ENCODE measurements at regions not wholly inside any gene's neighbourhood (a gene's known extent, or its start where the extent isn't known, plus 50 kb on each side); places are given as distances from the start of the nearest gene placed in this dataset.

DNA sequence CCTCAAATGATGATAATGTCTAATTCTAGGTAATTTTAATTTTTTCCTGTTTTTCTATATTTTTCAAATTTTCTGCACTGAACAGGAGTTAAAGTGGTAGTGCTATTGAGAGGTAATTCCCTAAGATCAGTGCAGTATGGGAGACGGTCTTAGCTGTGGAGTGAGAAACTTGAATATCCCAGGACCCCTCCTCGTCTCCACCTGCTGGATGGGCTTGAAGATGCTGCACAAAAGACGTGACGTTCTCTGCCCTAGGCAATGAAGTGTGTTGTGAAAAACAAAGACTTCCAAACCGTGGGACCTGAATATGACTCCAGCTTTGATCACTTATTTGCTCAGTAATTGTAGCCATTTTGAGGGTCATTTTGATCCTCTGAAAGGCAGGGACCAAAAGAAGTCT lies 298.1 kb downstream of the VRK1 start:
- no peak for DNase-seq
- peak; percentile 40; the same call in 1 of the 2 replicates for TF ChIP-seq CTCF (IDR thresholded peaks at IDR 0.05; ENCODE audit: low read depth, low read length)

GRCh38 chr14:97097296-97097695 lies 300.1 kb downstream of the VRK1 start:
- no peaks in the 10 kb centered on the region for H3K36me3 ChIP-seq
- no peak overlapping the region for H3K27ac ChIP-seq

More for the DNA sequence above, 298.1 kb downstream of the VRK1 start:
- H3K27ac ChIP-seq = no peak overlapping the region
- no peaks in the 10 kb centered on the region for H3K36me3 ChIP-seq
- no peak overlapping the region for H3K4me3 ChIP-seq (ENCODE audit: low read depth, low read length)
- no peaks in the 10 kb centered on the region for H3K27me3 ChIP-seq (ENCODE audit: insufficient read depth, low read depth, severe bottlenecking)
- no peaks in the 10 kb centered on the region for H3K9me3 ChIP-seq (ENCODE audit: severe bottlenecking)

GRCh38 chr14:97100306-97100705 lies 303.1 kb downstream of the VRK1 start:
- no peak overlapping the region for H3K4me3 ChIP-seq (ENCODE audit: low read depth, low read length)
- no peak for TF ChIP-seq CTCF (IDR thresholded peaks at IDR 0.05; ENCODE audit: low read depth, low read length)
- no peak for DNase-seq
- no peak overlapping the region for H3K27ac ChIP-seq
- no peaks in the 10 kb centered on the region for H3K27me3 ChIP-seq (ENCODE audit: insufficient read depth, low read depth, severe bottlenecking)
- no peaks in the 10 kb centered on the region for H3K9me3 ChIP-seq (ENCODE audit: severe bottlenecking)
- H3K36me3 ChIP-seq = no peaks in the 10 kb centered on the region

More at GRCh38 chr14:97097296-97097695, 300.1 kb downstream of the VRK1 start:
- Histone ChIP-seq H3K4me3 (ENCODE audit: low read depth, low read length) (no peak overlapping the region), H3K9me3 (ENCODE audit: severe bottlenecking) (no peaks in the 10 kb centered on the region), H3K27me3 (ENCODE audit: insufficient read depth, low read depth, severe bottlenecking) (no peaks in the 10 kb centered on the region)
- no peak for DNase-seq
- no peak for TF ChIP-seq CTCF (IDR thresholded peaks at IDR 0.05; ENCODE audit: low read depth, low read length)

DNA sequence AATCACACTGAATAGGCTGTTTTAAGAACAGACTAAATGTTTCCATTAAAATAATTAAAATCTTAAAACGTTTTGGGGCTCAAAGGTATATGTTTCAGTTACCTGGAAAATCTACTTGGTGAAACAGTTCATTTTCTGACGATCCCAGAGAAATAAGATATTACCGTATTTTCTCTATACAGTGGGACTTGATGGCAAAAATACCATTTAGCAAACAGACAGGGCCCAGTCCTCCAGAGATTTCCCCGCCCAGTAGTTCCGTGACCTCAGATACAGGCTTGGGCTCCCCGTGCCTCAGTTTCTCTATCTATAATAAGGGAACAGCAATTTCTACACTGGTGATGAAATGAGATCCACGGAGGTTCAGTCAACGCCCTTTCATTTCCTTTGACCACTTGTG lies 304.4 kb downstream of the VRK1 start:
- no peak for TF ChIP-seq CTCF (IDR thresholded peaks at IDR 0.05; ENCODE audit: low read depth, low read length)
- DNase-seq = no peak
- H3K36me3 ChIP-seq = no peaks in the 10 kb centered on the region
- no peaks in the 10 kb centered on the region for H3K27me3 ChIP-seq (ENCODE audit: insufficient read depth, low read depth, severe bottlenecking)
- no peak overlapping the region for H3K4me3 ChIP-seq (ENCODE audit: low read depth, low read length)
- no peaks in the 10 kb centered on the region for H3K9me3 ChIP-seq (ENCODE audit: severe bottlenecking)
- no peak overlapping the region for H3K27ac ChIP-seq

DNA sequence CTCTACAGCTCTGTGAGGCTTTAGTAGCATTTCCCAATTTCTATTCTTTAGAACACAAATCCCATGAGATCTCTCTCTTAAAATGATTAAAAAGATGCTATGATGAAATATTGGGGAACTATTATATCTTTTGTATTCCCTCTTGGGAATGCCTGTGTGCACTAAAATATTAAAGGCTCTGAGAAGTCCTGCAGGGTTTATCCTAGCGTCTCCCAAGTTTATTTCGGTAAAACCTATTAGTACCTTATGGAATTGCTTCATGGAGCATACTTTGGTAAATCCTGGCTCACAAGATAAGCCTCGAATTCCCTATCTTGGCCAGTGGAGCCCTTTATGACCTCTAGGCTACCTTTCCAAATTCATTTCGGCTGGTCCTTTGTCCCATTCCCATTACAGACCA lies 306.8 kb downstream of the VRK1 start:
- TF ChIP-seq CTCF (IDR thresholded peaks at IDR 0.05; ENCODE audit: low read depth, low read length) = no peak
- Histone ChIP-seq H3K9me3 (ENCODE audit: severe bottlenecking) (peaks cover 11% of the 10 kb centered on the region), H3K4me3 (ENCODE audit: low read depth, low read length) (no peak overlapping the region), H3K27me3 (ENCODE audit: insufficient read depth, low read depth, severe bottlenecking) (no peaks in the 10 kb centered on the region), H3K36me3 (no peaks in the 10 kb centered on the region), H3K27ac (no peak overlapping the region)
- DNase-seq = no peak

DNA sequence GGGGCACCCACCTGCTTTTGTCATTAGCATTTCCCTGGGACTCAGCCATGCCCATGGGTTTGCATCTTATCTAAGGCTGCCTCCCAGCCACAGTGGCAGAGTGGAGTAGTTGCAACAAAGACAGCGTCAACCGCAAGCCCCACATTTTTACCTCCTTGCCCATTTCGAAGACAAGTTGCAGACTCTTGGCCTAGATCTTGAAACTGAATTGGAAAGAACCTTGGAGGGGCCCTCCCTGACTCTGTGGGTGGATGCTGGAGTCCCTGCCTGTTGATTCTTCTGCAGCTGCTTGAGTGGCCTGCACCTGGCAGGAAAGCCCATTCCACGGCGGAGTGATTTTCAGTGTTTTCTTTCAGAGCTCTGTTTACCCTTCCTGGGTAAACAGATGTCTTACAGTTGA lies 309.0 kb downstream of the VRK1 start:
- Histone ChIP-seq H3K27me3 (ENCODE audit: insufficient read depth, low read depth, severe bottlenecking) (no peaks in the 10 kb centered on the region), H3K36me3 (no peaks in the 10 kb centered on the region), H3K4me3 (ENCODE audit: low read depth, low read length) (no peak overlapping the region), H3K27ac (no peak overlapping the region), H3K9me3 (ENCODE audit: severe bottlenecking) (peaks cover 18% of the 10 kb centered on the region)
- TF ChIP-seq CTCF (IDR thresholded peaks at IDR 0.05; ENCODE audit: low read depth, low read length) = 0 out of 2 replicates have a peak, but pooled peaks have one; percentile 13
- DNase-seq = no peak
